IPS-18c (cell line): ENCODE measurements at regions not wholly inside any gene's neighbourhood (a gene's known extent, or its start where the extent isn't known, plus 50 kb on each side); places are given as distances from the start of the nearest gene placed in this dataset.

Source experiments
- H3K4me3 ChIP-seq: 2 replicates; pipeline ENCODE4 v1.7.0; 2013; ENCODE audit warnings: low read depth, mild to moderate bottlenecking, low read length, moderate library complexity; ENCODE audit not compliant: insufficient read depth
- H3K9me3 ChIP-seq: one replicate; pipeline ENCODE4 v1.6.1; 2013; ENCODE audit warnings: mild to moderate bottlenecking, low read length, moderate library complexity; ENCODE audit not compliant: control insufficient read depth, insufficient read depth

DNA sequence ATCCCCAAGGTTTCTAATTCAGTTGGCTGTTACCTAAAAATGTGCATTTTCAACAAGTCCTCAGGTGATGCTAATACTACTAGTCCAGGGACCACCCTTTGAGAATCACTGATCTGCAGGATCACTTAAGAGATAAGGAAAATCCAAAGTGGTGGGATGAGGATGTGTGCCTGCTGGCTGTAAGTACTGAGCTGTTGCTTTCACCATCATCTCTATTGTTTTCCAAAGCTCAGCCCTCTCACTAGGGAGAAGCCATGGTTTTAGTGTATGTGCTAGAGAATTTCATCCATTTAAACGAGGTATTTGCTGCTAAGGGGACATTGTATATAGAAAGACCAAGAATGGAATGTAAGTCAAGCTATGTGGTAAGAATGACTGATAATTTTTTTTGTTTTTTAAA, 202.3 kb downstream of the KIF21A start:
- no peaks in the 10 kb centered on the region for H3K9me3 ChIP-seq
- H3K4me3 ChIP-seq: no peak overlapping the region

DNA sequence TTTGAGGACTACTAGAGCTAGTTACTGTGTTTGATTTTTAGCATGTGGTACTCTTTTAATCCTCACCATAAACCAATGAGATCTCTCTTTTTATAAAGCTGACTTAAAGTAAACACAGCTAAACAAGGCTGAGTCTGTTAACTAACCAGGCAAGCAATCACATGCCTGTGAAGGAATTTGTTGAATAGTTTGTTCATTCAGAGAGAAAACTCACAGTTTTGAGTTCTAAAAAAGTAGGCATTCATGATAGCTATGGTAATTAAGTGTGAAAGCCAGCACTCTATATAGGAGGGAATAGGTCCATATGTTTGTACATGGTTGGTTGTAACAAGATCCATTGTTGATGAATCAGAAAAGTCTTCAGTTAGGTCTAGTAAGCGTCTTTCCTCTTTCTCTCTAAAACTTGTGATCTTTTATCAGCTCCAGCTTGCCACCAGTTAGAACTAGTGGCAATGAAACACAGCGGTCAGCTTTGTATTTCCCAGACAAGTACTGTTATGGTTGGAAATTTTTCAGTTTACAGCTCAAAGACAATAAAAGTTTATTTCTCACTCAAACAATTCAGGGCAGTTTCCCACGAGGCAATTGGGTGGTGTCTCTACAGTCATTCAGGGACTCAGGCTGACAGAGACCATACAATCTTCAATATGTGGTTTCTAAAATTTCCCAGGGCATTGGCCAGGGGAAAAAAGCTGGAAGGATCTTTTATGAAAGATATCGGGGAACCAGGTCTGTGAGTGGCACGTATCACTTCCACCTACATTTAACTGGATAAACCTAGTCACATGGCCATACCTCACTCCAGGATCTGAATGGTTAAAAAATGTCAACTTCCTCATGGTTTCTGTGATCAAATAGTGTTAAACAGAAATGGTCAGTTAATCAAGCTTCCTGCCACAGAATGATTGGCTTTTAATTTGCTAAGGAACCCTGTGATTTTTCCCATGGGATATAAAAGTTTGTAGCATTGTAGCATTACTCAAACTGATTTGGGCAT, 203.1 kb downstream of the KIF21A start:
- no peaks in the 10 kb centered on the region for H3K9me3 ChIP-seq
- no peak overlapping the region for H3K4me3 ChIP-seq

DNA sequence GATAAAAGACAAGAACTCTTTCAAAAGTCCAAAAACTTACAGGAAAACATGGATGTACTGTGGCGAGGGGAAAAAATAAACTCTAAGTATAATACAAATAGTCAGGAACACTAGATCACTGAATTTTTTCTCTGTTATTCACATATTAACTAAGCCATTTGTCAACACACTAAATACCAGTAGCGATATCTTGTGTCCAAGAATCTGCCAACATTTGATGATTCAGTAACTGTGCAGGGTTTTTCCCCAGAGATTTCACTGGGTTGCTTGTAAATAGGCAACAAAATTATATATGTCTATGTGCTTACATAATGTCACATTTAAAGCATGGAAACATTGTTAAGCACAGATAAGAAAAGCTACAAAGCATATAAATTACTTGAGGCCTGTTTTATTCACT, 205.9 kb downstream of the KIF21A start:
- H3K9me3 ChIP-seq: no peaks in the 10 kb centered on the region
- H3K4me3 ChIP-seq: no peak overlapping the region

DNA sequence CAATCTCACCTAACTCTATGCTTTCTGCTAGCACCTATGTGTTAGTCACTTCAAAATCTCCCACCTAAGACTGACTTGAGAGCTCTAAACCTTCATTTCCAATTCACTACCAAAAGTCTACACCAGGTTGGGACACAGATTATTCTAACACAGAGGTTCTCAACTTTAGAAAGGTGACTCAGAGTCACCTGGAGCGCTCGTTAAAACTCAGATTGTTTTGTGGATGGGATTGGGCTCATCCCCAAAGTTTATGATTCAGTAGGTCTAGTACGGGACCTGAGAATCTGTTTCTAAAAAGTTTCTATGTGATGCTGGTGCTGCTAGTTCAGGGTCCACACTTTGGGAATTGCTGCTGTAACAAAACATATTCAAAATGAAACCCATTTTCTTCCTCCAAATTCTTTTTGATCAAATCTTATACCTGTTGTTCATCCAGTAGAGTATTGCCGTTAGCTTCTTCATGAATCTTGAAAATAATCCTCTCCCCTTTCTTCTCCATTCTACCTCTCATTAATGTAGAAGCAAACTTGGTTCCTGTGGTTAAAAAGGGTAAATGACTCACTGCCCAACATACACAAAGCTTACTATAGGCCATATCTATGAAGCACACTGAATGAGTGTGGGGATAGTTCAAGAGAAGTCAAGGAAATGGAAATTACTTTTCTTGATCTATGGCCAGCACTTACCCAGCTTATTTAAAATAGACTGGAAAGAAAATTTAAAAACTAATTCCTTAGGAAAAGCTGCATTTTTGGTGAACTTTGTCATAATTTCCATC, 206.7 kb downstream of the KIF21A start:
- Histone ChIP-seq H3K4me3 (no peak overlapping the region), H3K9me3 (no peaks in the 10 kb centered on the region)

GRCh38 chr12:39230086-39230485, 212.8 kb downstream of the KIF21A start:
- Histone ChIP-seq H3K4me3 (no peak overlapping the region), H3K9me3 (no peaks in the 10 kb centered on the region)

DNA sequence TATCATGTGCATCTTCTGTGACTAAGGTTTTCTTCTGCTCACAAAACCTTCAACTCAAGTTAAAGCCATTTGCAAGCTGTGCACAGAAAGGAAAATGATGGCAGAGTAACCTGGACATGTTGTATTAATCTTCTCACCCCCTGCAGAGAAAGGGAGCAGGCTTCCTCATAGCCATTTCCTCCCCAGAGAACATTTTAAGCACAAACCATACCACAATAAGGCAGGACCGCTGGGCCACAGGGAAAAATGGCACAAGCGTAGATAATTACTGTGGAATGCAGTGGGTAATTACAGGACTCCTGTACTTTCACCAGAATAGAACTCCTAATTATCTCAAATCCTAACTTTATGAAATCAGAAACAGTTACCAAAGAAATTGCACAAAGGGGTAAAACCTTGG, 215.7 kb downstream of the KIF21A start:
- no peaks in the 10 kb centered on the region for H3K9me3 ChIP-seq
- no peak overlapping the region for H3K4me3 ChIP-seq

GRCh38 chr12:39224971-39225370, 217.9 kb downstream of the KIF21A start:
- no peak overlapping the region for H3K4me3 ChIP-seq

GRCh38 chr12:39205969-39206368, 237.0 kb downstream of the KIF21A start:
- Histone ChIP-seq H3K9me3 (peaks cover 3% of the 10 kb centered on the region), H3K4me3 (no peak overlapping the region)

More at GRCh38 chr12:39224971-39225370, 217.9 kb downstream of the KIF21A start:
- H3K9me3 ChIP-seq: no peaks in the 10 kb centered on the region

GRCh38 chr12:39199351-39199750, 243.6 kb downstream of the KIF21A start:
- Histone ChIP-seq H3K9me3 (no peaks in the 10 kb centered on the region), H3K4me3 (no peak overlapping the region)

- Histone ChIP-seq H3K9me3 (no peaks in the 10 kb centered on the region), H3K4me3 (no peak overlapping the region)
Measured at GRCh38 chr12:39188689-39189088, 254.2 kb downstream of the KIF21A start.

GRCh38 chr12:39186744-39187143, 256.2 kb downstream of the KIF21A start:
- H3K9me3 ChIP-seq: no peaks in the 10 kb centered on the region
- H3K4me3 ChIP-seq: no peak overlapping the region

DNA sequence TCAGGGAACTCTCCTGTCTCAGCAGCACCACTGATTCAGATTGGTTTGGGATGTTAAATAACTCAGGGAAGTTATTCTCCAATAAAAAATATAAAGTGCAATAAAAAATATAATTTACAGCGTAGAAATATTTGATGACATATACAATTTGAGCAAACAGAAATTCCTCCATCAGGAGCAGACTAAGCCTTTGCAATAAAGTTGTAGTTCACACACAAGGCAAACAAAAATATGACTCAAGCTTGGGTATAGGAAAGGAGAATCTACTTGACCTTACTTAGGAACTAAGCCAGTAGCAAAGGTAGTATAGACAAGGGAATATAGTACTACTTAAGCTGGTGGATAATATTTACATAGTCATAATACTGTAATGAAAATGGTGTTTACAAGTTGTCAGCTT, 264.1 kb downstream of the KIF21A start:
- no peak overlapping the region for H3K4me3 ChIP-seq
- H3K9me3 ChIP-seq: no peaks in the 10 kb centered on the region

DNA sequence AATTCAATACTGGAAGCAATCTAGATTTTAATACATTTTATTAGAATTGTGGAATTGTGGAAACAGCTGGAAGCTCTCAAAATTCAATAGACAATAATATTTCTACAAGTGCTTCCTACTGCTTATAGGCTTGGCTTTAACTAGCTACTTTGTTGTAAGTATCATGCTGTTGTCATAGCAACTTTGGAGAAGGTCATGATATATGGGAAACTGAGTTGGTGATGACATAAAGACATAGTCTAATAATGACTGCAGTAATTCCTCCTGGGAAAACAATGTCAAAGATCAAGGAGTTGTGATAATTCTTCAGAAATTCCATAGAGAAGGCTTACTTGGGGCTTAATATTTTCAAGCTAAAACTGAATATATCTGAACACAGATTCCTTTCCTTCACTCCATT, 266.6 kb downstream of the KIF21A start:
- Histone ChIP-seq H3K4me3 (no peak overlapping the region), H3K9me3 (no peaks in the 10 kb centered on the region)

DNA sequence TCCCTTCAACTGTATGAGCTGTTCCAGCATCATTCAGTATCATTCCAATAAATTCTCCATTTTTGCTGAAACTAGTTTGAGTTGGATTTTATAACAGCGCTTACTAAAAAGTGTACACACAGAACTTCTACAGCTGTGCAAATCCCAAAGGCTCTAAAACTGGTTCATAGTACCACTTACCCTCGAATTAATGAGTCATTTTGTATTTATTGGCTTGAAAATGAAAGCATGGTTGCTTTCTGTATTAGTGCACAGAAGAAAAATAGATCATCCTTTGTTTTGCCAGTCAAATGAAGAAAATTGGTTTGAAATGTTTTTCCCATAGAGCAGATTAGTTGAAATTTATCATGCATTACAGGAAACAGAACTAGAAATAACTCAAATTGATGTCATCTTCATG, 268.3 kb upstream of the CPNE8 start:
- Histone ChIP-seq H3K9me3 (no peaks in the 10 kb centered on the region), H3K4me3 (no peak overlapping the region)

DNA sequence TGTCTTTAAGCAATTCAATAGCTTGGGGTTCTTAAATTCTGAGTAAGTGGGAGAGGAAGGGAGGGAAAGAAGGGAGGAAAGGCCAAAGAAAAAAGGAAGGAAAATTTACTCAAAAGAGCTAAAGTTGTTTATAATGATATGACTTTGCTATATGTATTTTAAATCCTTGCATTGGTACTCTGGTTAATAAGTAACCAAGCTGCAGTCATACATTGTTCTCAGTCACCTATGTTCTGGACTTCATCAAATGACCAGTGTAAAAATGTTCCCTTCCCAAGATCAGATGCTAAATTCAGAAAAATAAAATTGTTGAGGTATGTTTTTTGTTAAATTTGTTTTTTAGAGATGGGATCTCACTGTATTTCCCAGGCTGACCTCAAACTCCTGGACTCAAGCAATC, 259.9 kb upstream of the CPNE8 start:
- no peak overlapping the region for H3K4me3 ChIP-seq

DNA sequence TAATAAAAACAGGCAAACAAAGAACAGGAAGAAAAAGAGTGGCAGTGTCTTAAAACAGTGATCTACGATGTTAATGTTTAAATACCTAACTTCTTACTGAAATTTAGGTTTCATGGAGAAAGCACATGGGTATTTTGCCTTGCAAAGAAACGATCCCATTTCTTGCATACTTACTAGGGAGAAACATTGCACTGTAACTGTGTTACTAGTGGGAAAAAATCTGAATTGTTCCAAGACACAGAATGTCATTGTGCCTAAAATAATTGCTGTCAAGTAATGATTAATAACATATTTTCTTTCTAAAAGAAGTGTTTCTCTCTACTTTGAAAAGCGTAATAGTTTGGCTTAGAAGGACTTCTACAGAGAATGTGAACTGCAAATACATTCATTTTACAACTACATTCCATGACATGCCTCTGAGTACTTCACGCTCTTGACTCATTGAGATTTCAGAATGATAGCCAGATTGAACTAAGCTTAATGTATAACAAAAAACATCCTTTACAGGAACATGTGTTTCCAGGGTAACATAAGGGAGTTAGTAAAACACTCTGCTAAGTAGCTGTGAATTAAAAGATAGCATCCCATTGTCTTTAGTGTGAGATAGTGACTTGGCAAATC, 256.2 kb upstream of the CPNE8 start:
- no peak overlapping the region for H3K4me3 ChIP-seq
- no peaks in the 10 kb centered on the region for H3K9me3 ChIP-seq

More for the DNA sequence above, 259.9 kb upstream of the CPNE8 start:
- H3K9me3 ChIP-seq: no peaks in the 10 kb centered on the region

DNA sequence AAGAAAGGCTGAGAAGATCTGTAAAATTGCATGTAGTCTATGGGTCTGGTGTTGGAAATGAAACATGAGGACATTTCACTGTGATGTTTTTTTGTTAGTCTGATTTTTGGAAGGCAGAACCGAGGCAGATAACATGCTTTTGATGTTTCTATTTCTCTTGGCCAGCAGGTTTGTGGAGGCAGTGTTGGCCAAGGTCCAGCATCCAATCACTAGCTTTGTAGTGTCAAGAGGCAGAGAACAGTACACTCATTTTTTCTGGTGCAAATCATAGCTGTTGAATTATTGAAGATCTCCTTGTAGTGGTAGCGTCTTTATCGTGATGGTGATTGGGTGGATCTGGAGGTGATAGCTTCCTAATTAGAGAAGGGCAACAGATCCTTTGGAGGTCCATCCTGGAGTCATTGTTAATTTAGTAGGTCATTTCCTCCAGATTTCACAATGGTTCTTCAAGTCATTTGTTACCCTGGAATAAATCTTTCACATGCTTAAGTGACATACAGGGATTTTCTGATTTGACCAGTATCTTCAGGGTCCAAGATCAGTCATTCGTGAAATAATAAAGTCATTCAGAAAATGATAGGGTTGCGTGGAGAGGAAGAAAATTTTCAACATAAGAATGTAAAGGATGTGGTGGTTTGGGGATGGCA, 252.4 kb upstream of the CPNE8 start:
- no peak overlapping the region for H3K4me3 ChIP-seq
- no peaks in the 10 kb centered on the region for H3K9me3 ChIP-seq
